ENCODE measurements at regions not wholly inside any gene's neighbourhood (a gene's known extent, or its start where the extent isn't known, plus 50 kb on each side); places are given as distances from the start of the nearest gene placed in this dataset.

- TF ChIP-seq CTCF (conservative IDR thresholded peaks at IDR 0.05; ENCODE audit: low read depth, low read length) = no peak
- no peak for TF ChIP-seq EZH2 (IDR thresholded peaks at IDR 0.05; ENCODE audit: borderline replicate concordance, low read depth, low read length, poor library complexity, severe bottlenecking)
Observed at GRCh38 chr14:104245723-104246122, 107.3 kb downstream of the KIF26A start.
